PFSK-1 (cell line): ENCODE measurements at regions not wholly inside any gene's neighbourhood (a gene's known extent, or its start where the extent isn't known, plus 50 kb on each side); places are given as distances from the start of the nearest gene placed in this dataset.

Experiments
- FOXP2 ChIP-seq: optimal IDR thresholded peaks from 2 replicates; pipeline ENCODE3; 2011; ENCODE audit warnings: borderline replicate concordance, control low read depth, inconsistent platforms; ENCODE audit not compliant: insufficient read depth; ENCODE audit errors: extremely low read length, extremely low read depth
- POLR2AphosphoS5 ChIP-seq: IDR thresholded peaks from 2 replicates; pipeline ENCODE4 v1.6.1; 2012; ENCODE audit warnings: low read depth, mild to moderate bottlenecking, control low read depth, low read length, moderate library complexity
- REST ChIP-seq, 2 experiments: IDR thresholded peaks; 2 replicates each; pipeline versions ENCODE4 v1.6.1 to v1.8.0; 2011 to 2012; ENCODE audit warnings: low read depth in 2 of 2, low read length in 2 of 2, control low read depth in 1 of 2, inconsistent platforms in 1 of 2, mild to moderate bottlenecking in 1 of 2, moderate library complexity in 1 of 2; ENCODE audit not compliant: insufficient read depth in 1 of 2
- SIN3A ChIP-seq: IDR thresholded peaks from 2 replicates; pipeline ENCODE4 v1.6.1; 2012; ENCODE audit warnings: mild to moderate bottlenecking, low read length, moderate library complexity, borderline replicate concordance; ENCODE audit not compliant: insufficient read depth
- TAF1 ChIP-seq: IDR thresholded peaks from 2 replicates; pipeline ENCODE4 v1.6.1; 2012; ENCODE audit warnings: low read length, control low read depth, borderline replicate concordance; ENCODE audit not compliant: insufficient read depth

GRCh38 chr3:27649277-27649676 lies 72.8 kb downstream of the EOMES start:
- TF ChIP-seq TAF1: no peak
- no peak for TF ChIP-seq FOXP2
- TF ChIP-seq SIN3A: no peak
- no peak for TF ChIP-seq REST (IDR thresholded peaks at IDR 0.05; ENCODE audit: insufficient read depth in 1 of 2, low read depth in 2 of 2, low read length in 2 of 2)
- TF ChIP-seq POLR2AphosphoS5: no peak

- no peak for TF ChIP-seq SIN3A
- no peak for TF ChIP-seq REST (IDR thresholded peaks at IDR 0.05; ENCODE audit: insufficient read depth in 1 of 2, low read depth in 2 of 2, low read length in 2 of 2)
- TF ChIP-seq POLR2AphosphoS5: no peak
- no peak for TF ChIP-seq FOXP2
- TF ChIP-seq TAF1: no peak
Measured at GRCh38 chr3:27646896-27647295, 75.2 kb downstream of the EOMES start.

- TF ChIP-seq REST (IDR thresholded peaks at IDR 0.05; ENCODE audit: insufficient read depth in 1 of 2, low read depth in 2 of 2, low read length in 2 of 2): no peak
- TF ChIP-seq TAF1: no peak
- no peak for TF ChIP-seq SIN3A
- TF ChIP-seq FOXP2: no peak
- TF ChIP-seq POLR2AphosphoS5: no peak
Measured at GRCh38 chr3:27644941-27645340, 77.2 kb downstream of the EOMES start.

GRCh38 chr3:27643355-27643754 lies 78.8 kb downstream of the EOMES start:
- TF ChIP-seq FOXP2: no peak
- no peak for TF ChIP-seq POLR2AphosphoS5
- TF ChIP-seq TAF1: no peak
- TF ChIP-seq REST (IDR thresholded peaks at IDR 0.05; ENCODE audit: insufficient read depth in 1 of 2, low read depth in 2 of 2, low read length in 2 of 2): no peak
- no peak for TF ChIP-seq SIN3A

- TF ChIP-seq REST (IDR thresholded peaks at IDR 0.05; ENCODE audit: insufficient read depth in 1 of 2, low read depth in 2 of 2, low read length in 2 of 2) (no peak), SIN3A (no peak), TAF1 (no peak), FOXP2 (no peak), POLR2AphosphoS5 (no peak)
Measured at GRCh38 chr3:27642796-27643195, 79.3 kb downstream of the EOMES start.
